ENCODE measurements at regions not wholly inside any gene's neighbourhood (a gene's known extent, or its start where the extent isn't known, plus 50 kb on each side); places are given as distances from the start of the nearest gene placed in this dataset.

DNA sequence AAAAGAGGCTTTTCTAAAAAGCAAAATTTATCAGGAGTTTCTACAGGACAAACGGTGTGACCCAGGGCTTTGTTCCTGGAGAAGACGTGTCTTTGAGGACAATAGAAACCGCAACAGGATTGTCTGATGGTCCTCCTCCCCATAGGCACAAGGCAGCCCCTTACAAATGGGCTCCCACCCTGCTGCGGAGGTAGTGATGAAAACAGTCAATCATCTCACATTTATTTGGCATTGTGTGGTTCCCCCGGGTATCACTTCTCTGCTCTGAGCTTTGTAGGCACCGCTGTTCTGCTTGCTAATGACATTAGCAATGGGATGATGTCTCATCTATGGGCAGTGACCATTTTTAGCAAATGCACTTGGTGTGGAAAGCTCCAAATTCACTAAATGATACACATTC lies 155.5 kb upstream of the TMPO start:
- no peak for DNase-seq
- no peak overlapping the region for H3K4me3 ChIP-seq
- H3K36me3 ChIP-seq = no peaks in the 10 kb centered on the region
- H3K9me3 ChIP-seq = no peaks in the 10 kb centered on the region
- H3K27me3 ChIP-seq = peaks cover 20% of the 10 kb centered on the region

DNA sequence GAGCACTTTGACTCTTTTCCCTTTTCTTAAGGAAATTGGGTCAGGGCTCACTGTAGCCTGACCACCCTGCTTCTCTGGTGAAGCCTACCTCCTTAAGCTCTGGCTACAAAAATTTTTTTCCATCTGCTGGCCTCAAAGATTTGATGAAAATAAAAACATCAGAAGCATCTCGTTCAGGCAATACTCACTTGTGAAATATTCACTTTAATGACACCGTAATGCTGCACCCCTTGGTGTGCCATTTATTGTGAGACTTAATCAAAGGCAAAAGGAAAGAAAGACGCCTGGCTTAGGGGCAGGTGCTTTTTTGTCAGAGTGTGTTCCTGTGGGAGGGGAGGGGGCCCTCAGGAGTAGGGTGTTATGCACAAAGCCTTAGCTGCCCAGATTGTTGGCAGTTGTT lies 155.0 kb upstream of the TMPO start:
- Histone ChIP-seq H3K27me3 (peaks cover 20% of the 10 kb centered on the region), H3K9me3 (no peaks in the 10 kb centered on the region), H3K4me3 (no peak overlapping the region), H3K36me3 (no peaks in the 10 kb centered on the region)
- no peak for DNase-seq

DNA sequence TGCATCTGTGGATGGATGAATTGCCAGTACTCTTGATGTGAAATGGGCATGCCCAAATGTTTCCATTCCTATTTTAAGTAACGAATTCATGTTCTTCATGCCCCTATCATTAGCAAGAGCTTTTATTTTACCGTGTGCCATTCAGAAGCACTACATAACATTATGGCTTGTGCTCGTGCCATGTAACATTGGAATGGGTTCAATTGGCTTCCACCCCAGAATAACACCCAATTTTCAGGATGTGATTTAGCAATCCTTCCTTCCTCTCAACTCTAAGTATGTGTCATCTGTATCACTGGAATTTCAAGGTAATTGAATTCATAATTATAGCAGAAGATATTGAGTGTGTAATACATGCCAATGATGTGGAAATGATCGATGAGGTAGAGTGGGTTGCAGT lies 145.8 kb upstream of the TMPO start:
- H3K4me3 ChIP-seq = no peak overlapping the region
- peaks cover 3% of the 10 kb centered on the region for H3K27me3 ChIP-seq
- H3K9me3 ChIP-seq = no peaks in the 10 kb centered on the region
- DNase-seq = no peak
- H3K36me3 ChIP-seq = no peaks in the 10 kb centered on the region

DNA sequence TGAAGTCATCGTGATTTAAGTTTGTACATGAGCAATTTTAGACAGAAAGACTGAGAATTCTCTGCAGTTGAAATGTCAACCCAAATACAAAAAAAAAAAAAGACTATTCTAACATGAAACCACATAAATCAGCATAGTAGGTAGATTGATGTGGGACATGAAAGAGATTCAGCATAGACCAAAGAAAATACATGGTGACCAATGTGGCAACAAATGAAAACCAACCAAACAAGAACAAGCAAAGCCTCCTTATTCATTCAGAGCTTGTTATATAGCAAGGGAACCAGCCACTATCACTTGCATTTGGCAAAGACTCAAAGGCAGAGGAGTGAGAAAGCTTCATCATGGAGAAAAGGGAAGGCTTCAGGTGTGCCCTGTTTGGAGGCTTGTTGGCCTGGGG lies 144.4 kb upstream of the TMPO start:
- DNase-seq = no peak
- H3K9me3 ChIP-seq = no peaks in the 10 kb centered on the region
- H3K36me3 ChIP-seq = no peaks in the 10 kb centered on the region
- peaks cover 4% of the 10 kb centered on the region for H3K27me3 ChIP-seq
- no peak overlapping the region for H3K4me3 ChIP-seq

DNA sequence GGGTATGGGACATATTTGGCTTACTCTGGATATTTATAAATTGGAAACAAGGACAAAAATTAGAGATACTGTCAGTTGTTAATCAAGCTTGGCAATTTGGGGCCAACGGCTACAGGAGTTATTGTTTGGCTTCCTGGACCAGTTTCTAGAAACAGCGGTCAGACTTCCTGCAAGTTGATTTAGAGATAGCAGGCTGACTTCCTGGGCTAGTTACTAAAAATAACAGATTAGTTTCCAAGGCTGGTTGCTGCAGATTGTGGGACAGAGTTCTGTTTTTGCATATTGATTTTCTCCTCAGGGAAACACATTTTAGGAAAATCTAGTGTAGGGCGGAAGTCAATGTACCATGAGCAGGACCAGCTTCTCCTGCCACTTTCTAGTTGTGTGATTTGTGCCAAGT lies 144.0 kb upstream of the TMPO start:
- Histone ChIP-seq H3K9me3 (no peaks in the 10 kb centered on the region), H3K36me3 (no peaks in the 10 kb centered on the region)
- no peak for DNase-seq

DNA sequence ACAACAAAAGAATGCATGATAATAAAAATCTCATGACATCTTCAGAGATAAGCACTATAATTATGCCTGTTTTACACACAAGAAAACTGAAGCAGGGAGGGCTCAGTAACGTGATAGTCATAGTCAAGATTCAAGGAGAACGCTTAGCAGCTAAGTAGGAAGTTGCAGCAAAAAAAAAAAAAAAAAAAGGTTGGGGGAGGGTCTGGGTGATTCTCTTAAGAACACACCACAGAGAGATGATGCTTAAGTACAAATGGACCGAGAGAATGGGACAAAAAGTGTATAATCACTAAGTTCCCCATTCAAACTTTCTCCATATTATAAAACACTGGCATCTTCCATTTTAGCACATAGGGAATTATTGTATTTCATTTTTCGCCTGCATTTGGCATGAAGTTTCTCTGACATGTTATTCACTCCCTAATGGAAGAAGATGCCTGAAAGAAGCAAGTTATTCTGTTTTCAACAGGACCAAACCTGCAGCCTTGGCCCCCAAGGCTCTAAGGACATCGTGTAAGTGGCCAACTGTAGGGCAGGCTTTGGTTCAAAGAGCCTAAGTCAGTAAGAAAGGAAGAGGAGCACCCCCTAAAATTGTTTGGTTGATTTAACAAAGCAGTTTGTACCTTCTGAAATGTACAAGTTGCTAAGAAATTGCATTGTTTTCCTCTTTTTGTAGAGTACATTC lies 142.9 kb upstream of the TMPO start:
- Histone ChIP-seq H3K27me3 (peaks cover 12% of the 10 kb centered on the region), H3K4me3 (no peak overlapping the region), H3K36me3 (no peaks in the 10 kb centered on the region), H3K9me3 (no peaks in the 10 kb centered on the region)
- DNase-seq = no peak

More for the DNA sequence above, 144.0 kb upstream of the TMPO start:
- no peak overlapping the region for H3K4me3 ChIP-seq
- H3K27me3 ChIP-seq = peaks cover 8% of the 10 kb centered on the region

DNA sequence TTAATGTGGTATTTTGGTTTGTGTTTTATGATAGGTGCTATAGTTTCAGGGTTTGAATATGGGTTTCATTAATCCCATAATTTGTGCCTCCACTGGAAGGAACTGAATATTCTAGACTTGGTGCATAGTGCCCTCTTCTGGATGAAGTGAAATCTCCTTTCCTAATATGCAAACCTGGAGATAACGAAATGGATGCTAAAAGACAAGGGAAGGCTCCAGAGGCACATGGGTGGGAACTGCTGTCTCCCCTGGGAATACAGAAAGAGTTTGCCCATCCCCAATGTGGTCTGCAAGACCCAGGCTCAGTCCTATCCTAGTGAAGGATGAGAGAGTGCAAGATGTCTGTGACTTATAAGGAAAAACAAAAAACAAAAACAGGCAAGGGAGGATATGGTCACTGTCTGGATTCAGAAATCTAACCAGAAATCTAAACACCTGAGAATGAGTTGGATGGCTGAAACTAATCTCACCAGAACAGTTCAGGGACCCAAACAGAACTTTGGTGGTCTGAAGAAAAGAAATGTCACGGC lies 142.3 kb upstream of the TMPO start:
- Histone ChIP-seq H3K36me3 (no peaks in the 10 kb centered on the region), H3K4me3 (no peak overlapping the region), H3K9me3 (no peaks in the 10 kb centered on the region), H3K27me3 (peaks cover 15% of the 10 kb centered on the region)
- DNase-seq = no peak

DNA sequence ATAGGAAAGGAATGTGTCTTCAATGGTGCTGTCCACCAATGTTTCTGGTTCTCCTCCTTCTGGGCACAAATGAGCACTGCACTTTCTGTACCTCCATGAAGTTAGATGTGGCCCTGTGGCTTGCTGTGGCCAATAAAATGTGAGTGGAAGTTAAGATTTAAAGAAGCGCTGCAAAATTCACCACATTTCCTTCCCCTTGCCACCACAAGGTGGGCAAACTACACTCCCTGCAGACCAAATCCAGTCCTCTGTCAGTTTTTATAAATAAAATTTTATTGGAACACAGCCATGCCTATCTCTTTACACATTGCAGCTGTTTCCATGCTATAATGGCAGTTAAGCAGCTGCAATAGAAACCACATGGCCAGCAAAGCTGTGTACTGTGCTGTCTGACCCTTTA lies 141.4 kb upstream of the TMPO start:
- no peaks in the 10 kb centered on the region for H3K36me3 ChIP-seq
- no peak for DNase-seq
- H3K4me3 ChIP-seq = no peak overlapping the region
- peaks cover 15% of the 10 kb centered on the region for H3K27me3 ChIP-seq
- no peaks in the 10 kb centered on the region for H3K9me3 ChIP-seq

DNA sequence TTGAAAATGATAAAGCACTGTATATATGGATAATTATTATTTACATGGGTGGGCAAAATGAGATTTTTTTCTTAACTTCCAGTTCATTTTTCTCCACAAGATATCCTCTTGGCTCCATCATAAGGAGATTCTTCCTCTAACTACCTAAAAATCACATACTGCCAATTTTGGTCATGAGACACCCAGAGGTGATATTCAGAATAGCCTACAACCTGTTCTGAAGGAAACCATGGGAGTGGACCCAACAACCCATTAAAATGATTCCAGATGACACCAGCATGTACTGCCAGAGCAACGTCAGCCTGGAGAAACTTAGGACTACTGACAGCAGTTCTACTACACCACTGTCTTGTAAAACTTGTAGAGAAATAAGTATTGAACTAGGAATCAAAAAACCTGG lies 136.3 kb upstream of the TMPO start:
- Histone ChIP-seq H3K9me3 (no peaks in the 10 kb centered on the region), H3K4me3 (no peak overlapping the region), H3K36me3 (no peaks in the 10 kb centered on the region), H3K27me3 (peaks cover 13% of the 10 kb centered on the region)
- no peak for DNase-seq

DNA sequence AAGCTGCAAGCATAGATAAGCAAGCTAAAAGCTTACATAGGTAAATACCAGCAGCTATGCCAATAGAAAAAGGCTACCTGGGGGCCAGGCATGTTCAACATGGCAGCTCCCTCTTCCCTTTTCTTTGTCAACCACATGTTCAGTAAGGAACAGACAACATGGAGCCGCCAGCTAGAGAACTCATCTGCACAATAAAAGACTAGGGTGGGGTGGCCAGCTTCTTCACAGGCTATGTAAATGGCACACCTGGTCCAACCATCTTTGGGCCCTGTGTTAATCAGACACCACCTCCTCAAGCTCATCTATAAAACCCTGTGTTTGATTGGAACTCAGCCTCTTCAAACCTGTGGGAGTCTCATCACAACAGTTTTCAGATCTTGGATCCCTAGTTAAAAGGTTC lies 129.7 kb upstream of the TMPO start:
- no peaks in the 10 kb centered on the region for H3K9me3 ChIP-seq
- H3K36me3 ChIP-seq = no peaks in the 10 kb centered on the region
- peaks cover 9% of the 10 kb centered on the region; the same call in 1 of the 2 replicates for H3K27me3 ChIP-seq
- H3K4me3 ChIP-seq = no peak overlapping the region
- DNase-seq = no peak

DNA sequence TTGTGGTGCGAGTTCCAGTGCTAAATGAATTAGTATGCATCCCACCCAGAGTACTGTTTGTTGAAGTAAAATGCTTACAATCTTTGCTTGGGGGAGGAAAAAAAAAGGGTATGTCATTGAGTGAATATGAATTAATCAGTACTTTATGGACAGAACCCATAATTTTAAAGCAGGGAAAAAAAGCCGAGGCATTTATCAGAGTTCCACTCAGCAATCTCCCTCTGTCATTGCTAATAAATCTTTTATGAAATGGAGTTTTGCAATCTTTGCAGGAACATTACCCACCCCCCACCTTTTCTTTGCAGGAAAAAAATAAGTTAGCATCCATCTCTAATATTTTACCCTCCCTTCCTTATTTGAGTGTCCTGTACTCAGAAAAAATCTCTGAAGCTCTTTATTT lies 127.9 kb upstream of the TMPO start:
- no peaks in the 10 kb centered on the region for H3K9me3 ChIP-seq

DNA sequence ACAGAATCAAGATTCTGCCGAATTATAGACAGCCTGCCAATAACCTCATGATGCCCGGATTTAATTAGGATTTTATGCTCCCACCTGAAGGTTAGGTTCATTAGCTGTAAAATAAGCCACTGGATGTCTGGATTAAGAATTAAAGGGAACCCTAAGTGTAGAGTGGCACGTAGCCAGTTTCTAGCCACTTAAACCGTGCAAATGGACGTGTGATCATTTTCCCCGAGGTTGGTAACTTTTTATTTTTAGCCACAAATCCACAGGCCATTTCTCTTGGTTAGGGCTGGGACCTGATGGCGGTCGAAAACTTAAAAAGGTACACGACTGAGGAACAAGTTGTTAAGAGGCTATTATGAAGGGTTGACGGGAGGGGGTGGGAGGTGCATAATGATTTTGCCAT lies 127.3 kb upstream of the TMPO start:
- H3K36me3 ChIP-seq = no peaks in the 10 kb centered on the region
- H3K9me3 ChIP-seq = no peaks in the 10 kb centered on the region
- H3K4me3 ChIP-seq = no peak overlapping the region
- H3K27me3 ChIP-seq = peaks cover 9% of the 10 kb centered on the region; the same call in 1 of the 2 replicates
- DNase-seq = no peak

More for the DNA sequence above, 127.9 kb upstream of the TMPO start:
- DNase-seq = no peak
- Histone ChIP-seq H3K4me3 (no peak overlapping the region), H3K36me3 (no peaks in the 10 kb centered on the region), H3K27me3 (peaks cover 9% of the 10 kb centered on the region; the same call in 1 of the 2 replicates)

DNA sequence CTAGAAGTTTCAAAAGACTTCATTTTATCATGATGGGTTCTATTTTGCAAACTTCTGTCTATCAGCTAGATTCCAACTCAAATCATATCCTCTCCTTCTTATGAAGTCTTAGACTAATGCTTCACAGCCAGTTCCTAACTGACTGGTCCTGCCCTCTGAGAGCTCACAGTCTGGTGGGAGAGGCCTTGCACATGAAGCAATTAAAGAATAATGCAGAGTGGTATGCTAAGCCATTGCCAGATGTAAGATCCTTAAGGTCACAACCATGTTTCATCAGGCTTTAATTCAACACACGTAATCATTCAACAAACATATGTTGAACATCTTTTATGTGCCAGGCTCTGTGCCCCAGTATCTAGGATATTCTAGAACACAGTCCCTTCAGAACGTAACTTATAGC lies 125.8 kb upstream of the TMPO start:
- Histone ChIP-seq H3K27me3 (peaks cover 9% of the 10 kb centered on the region; the same call in 1 of the 2 replicates), H3K4me3 (no peak overlapping the region), H3K9me3 (no peaks in the 10 kb centered on the region), H3K36me3 (no peaks in the 10 kb centered on the region)
- no peak for DNase-seq

DNA sequence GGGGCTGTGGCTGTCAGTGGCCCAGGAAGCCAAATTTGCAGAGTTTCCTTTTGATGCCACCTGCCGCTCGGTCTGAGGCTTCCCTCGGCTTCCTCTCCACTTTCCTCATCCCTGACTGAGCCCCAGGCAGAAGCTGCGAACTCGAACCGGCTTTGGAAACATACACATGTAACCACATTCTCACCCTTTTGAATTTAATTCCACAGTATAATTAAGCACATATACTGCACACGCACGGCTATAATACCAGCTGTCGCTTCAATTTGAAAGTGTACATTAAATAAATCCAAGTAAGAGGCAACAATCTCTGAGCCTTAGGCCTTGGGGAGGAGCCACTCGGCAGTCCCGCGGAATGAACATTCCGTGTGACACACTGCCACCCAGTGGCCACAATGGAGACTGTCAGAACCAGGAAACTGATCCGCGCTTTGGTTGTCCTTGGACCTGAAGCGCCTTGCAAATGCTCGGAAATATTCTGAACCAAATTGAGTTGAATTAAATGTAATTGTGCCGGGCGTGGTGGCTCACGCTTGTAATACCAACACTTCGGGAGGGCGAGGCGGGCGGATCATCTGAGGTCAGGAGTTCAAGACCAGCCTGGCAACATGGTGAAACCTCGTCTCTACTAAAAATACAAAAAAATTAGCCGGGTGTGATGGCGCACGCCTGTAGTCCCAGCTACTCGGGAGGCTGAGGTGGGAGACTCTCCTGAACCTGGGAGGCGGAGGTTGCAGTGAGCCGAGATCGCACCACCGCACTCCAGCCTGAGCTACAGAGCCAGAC lies 117.9 kb upstream of the TMPO start:
- Histone ChIP-seq H3K9me3 (no peaks in the 10 kb centered on the region), H3K4me3 (peak overlapping the region; percentile 15), H3K27me3 (no peaks in the 10 kb centered on the region), H3K36me3 (no peaks in the 10 kb centered on the region)
- peak; percentile 70 for DNase-seq

DNA sequence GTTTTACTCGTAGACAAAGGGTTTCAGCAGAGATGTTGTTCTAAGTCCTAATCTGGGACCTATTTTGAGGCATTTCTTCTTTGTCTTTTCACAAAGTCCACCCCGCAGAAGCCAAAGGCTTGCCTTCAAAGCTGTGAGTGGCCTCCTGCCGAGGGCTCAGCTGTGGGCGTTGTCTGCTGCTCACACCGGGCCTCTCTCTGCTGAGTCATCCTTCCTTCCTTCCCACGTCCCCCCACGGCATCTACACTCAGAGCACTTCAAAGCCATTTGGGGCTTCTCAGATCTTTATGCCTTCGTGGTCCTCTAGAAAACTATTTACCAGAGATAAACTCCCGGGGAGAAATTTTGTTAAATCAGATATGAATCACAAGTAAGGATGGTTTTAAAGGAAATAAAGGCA lies 115.9 kb upstream of the TMPO start:
- DNase-seq = peak; percentile 72
- no peaks in the 10 kb centered on the region for H3K27me3 ChIP-seq
- H3K36me3 ChIP-seq = no peaks in the 10 kb centered on the region
- no peak overlapping the region for H3K4me3 ChIP-seq
- no peaks in the 10 kb centered on the region for H3K9me3 ChIP-seq

DNA sequence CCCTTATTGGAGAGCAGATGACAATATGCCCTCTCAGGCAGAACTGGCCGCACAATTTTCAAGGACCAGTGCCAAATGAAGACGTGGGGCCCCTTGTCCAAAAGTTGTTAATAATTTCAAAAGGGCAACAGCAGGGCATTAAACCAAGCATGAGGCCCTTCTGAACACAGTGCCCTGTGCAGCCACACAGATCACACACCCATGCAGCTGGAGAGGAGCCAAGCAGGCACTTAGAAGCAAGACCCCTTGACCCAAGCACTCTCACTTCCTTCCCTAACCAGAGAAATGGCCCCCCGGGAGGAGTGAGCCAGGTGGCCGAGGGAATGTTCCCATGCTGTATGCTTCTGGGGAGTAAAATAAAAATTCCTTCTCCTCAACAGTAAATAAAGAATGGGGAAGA lies 114.0 kb upstream of the TMPO start:
- H3K36me3 ChIP-seq = no peaks in the 10 kb centered on the region
- no peak overlapping the region for H3K4me3 ChIP-seq
- H3K27me3 ChIP-seq = no peaks in the 10 kb centered on the region
- no peaks in the 10 kb centered on the region for H3K9me3 ChIP-seq
- DNase-seq = no peak

DNA sequence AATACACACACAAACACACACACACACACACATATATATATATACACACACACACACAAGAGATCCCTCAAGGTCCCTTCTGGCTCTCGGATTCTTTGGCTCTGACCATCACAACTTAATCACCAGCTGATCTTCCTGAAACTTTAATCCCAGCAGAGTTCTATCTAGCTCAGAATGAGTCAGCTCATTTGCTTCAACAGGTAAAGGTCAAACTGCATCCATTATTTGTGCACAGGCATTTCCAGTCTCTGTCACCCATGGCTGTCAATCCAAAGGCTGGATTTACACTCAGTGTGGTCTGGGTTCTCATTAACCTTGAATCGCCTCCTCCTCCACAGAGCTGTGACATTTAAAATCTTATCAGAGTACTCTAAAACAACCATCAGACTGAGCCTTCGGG lies 113.3 kb upstream of the TMPO start:
- Histone ChIP-seq H3K36me3 (no peaks in the 10 kb centered on the region), H3K9me3 (no peaks in the 10 kb centered on the region), H3K4me3 (no peak overlapping the region), H3K27me3 (no peaks in the 10 kb centered on the region)
- DNase-seq = no peak

DNA sequence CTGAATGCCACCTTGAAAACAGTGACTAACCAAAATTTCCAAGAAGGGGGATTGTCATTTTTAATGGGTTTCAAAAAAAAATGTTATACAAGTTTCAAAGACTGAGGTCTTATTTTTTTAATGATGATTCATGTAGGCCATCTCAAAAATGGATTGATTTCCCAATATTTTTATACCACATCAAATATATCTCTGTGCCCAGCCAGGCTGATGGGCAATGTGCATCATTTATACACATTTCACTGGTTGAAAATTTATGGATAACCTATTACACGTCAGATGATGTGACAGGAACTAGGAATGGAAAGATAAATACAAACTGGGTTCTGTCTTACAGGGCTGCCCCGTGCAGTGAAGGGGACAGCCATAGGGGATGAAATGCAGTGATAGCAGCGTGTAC lies 112.7 kb upstream of the TMPO start:
- Histone ChIP-seq H3K27me3 (no peaks in the 10 kb centered on the region), H3K9me3 (no peaks in the 10 kb centered on the region), H3K4me3 (no peak overlapping the region), H3K36me3 (no peaks in the 10 kb centered on the region)
- no peak for DNase-seq
